Type B pancreatic cell (in vitro differentiated cells): ENCODE measurements at regions not wholly inside any gene's neighbourhood (a gene's known extent, or its start where the extent isn't known, plus 50 kb on each side); places are given as distances from the start of the nearest gene placed in this dataset.

Experiments
- DNase-seq: peaks from one replicate; pipeline ENCODE4 v3.0.0; 2021; ENCODE audit warnings: mixed read lengths; ENCODE audit not compliant: unreplicated experiment; ENCODE audit errors: extremely low spot score
- H3K27ac Mint-ChIP-seq: 2 replicates; pipeline ENCODE4 v1.8.0; 2021; ENCODE audit warnings: mild to moderate bottlenecking, mixed read lengths
- H3K27me3 Mint-ChIP-seq: 2 replicates; pipeline ENCODE4 v1.8.0; 2021; ENCODE audit warnings: mixed read lengths
- H3K36me3 Mint-ChIP-seq: 2 replicates; pipeline ENCODE4 v1.8.0; 2021; ENCODE audit warnings: mixed read lengths
- H3K4me1 Mint-ChIP-seq: one replicate; pipeline ENCODE4 v1.8.0; 2021; ENCODE audit warnings: mixed read lengths; ENCODE audit not compliant: unreplicated experiment
- H3K4me3 Mint-ChIP-seq: 2 replicates; pipeline ENCODE4 v1.8.0; 2021; ENCODE audit warnings: mild to moderate bottlenecking, mixed read lengths
- H3K9me3 Mint-ChIP-seq: 2 replicates; pipeline ENCODE4 v1.8.0; 2021; ENCODE audit warnings: mixed read lengths
- TF ChIP-seq, protein P1 (sequence below): fragments of 200-600 bp; sonication (generic); conservative IDR thresholded peaks from 2 replicates; pipeline ENCODE4 v1.5.0; 2021; ENCODE audit warnings: antibody characterized with exemption, mild to moderate bottlenecking

DNA sequence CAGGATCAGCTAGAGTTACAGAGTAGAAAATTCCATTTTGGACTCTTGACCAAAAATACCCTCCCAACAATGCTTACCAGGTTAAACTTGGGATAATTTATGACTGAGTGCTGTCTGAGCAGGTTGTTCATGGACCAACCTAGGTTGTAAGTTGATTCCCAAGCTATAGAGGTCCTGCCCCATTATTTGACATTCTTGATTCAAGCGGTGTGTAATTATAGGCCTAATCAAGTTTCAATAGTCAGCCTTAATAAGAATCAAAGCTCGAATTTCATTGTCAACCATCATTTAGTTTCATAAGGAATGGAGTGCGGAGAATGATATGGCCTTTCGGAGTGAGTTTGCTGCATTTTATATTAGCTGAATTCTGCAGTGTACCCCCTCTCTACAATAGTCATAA, 152.8 kb upstream of the FIGN start:
- H3K9me3 Mint-ChIP-seq: peaks cover 7% of the 10 kb centered on the region
- TF ChIP-seq, protein P1, sequence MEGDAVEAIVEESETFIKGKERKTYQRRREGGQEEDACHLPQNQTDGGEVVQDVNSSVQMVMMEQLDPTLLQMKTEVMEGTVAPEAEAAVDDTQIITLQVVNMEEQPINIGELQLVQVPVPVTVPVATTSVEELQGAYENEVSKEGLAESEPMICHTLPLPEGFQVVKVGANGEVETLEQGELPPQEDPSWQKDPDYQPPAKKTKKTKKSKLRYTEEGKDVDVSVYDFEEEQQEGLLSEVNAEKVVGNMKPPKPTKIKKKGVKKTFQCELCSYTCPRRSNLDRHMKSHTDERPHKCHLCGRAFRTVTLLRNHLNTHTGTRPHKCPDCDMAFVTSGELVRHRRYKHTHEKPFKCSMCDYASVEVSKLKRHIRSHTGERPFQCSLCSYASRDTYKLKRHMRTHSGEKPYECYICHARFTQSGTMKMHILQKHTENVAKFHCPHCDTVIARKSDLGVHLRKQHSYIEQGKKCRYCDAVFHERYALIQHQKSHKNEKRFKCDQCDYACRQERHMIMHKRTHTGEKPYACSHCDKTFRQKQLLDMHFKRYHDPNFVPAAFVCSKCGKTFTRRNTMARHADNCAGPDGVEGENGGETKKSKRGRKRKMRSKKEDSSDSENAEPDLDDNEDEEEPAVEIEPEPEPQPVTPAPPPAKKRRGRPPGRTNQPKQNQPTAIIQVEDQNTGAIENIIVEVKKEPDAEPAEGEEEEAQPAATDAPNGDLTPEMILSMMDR: no peak
- H3K36me3 Mint-ChIP-seq: no peaks in the 10 kb centered on the region
- H3K27ac Mint-ChIP-seq: no peak overlapping the region
- no peak overlapping the region for H3K4me3 Mint-ChIP-seq
- no peak for DNase-seq
- no peaks in the 10 kb centered on the region for H3K27me3 Mint-ChIP-seq
- H3K4me1 Mint-ChIP-seq: peaks cover 4% of the 10 kb centered on the region

- H3K27me3 Mint-ChIP-seq: no peaks in the 10 kb centered on the region
- peaks cover 4% of the 10 kb centered on the region for H3K4me1 Mint-ChIP-seq
- no peaks in the 10 kb centered on the region for H3K36me3 Mint-ChIP-seq
- no peak for DNase-seq
- H3K4me3 Mint-ChIP-seq: no peak overlapping the region
- H3K9me3 Mint-ChIP-seq: no peaks in the 10 kb centered on the region
- no peak overlapping the region for H3K27ac Mint-ChIP-seq
- TF ChIP-seq, protein P1: peak; percentile 73
Measured at GRCh38 chr2:163887182-163887581, 151.4 kb upstream of the FIGN start.

DNA sequence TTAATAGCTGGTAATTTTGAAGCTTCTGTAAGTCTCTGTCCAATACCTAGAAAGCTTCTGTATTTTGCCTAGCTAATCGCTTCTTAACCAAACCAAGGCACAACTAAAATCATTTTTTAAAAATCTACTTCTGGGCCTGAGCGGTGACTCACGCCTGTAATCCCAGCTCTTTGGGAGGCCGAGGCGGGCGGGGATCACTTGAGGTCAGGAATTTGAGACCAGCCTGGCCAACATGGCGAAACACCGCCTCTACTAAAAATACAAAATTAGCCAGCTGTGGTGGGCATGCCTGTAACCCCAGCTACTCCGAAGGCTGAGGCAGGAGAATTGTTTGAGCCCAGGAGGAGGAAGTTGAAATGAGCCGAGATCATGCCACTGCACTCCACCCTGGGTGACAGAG, 148.6 kb upstream of the FIGN start:
- Mint-ChIP-seq H3K27ac (no peak overlapping the region), H3K9me3 (no peaks in the 10 kb centered on the region), H3K27me3 (no peaks in the 10 kb centered on the region), H3K4me3 (no peak overlapping the region), H3K4me1 (peaks cover 4% of the 10 kb centered on the region), H3K36me3 (no peaks in the 10 kb centered on the region)
- TF ChIP-seq, protein P1: no peak
- no peak for DNase-seq

- peaks cover 5% of the 10 kb centered on the region for H3K4me1 Mint-ChIP-seq
- TF ChIP-seq, protein P1: peak; percentile 66
- no peak overlapping the region for H3K4me3 Mint-ChIP-seq
- H3K9me3 Mint-ChIP-seq: peaks cover 3% of the 10 kb centered on the region
- H3K27ac Mint-ChIP-seq: no peak overlapping the region
- no peaks in the 10 kb centered on the region for H3K27me3 Mint-ChIP-seq
- no peak for DNase-seq
- H3K36me3 Mint-ChIP-seq: peaks cover 5% of the 10 kb centered on the region
Measured at GRCh38 chr2:163878718-163879117, 142.9 kb upstream of the FIGN start.

DNA sequence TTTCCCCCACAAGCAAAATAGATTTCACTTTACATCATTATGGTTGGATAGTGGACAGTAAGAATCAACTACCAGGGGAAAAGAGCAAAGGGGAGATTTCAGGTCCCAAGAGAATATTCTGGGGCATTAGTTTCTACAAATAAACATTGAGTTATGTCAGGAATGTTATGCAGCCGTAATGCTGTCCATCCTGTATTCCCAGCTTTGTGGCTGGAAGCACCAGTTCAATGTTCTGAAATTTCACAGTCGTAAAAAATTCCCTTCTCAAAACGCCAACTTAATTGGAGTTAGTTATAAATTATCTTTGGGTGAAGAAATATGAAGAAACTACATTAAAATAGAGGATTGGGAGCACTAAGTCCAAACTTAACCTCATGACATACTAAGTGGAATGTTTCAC, 141.5 kb upstream of the FIGN start:
- no peak overlapping the region for H3K4me3 Mint-ChIP-seq
- no peak for DNase-seq
- peaks cover 3% of the 10 kb centered on the region for H3K9me3 Mint-ChIP-seq
- TF ChIP-seq, protein P1: no peak
- peaks cover 5% of the 10 kb centered on the region for H3K4me1 Mint-ChIP-seq
- no peak overlapping the region for H3K27ac Mint-ChIP-seq
- peaks cover 5% of the 10 kb centered on the region for H3K36me3 Mint-ChIP-seq
- no peaks in the 10 kb centered on the region for H3K27me3 Mint-ChIP-seq

DNA sequence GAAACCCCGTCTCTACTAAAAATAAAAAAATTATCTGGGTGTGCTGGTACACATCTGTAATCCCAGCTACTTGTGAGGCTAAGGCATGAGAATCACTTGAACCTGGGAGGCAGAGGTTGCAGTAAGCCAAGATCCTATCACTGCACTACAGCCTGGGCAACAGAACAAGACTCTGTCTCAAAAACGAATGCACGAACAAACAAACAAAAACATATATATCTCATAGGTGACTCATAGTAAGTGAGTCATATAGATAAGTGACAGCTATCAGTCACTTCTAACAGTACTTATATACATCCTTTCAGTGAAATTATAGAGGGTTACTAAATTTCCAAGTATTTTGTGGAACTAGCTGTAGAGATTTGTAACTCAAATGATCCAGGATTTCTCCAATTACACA, 127.3 kb upstream of the FIGN start:
- H3K9me3 Mint-ChIP-seq: peaks cover 4% of the 10 kb centered on the region
- no peaks in the 10 kb centered on the region for H3K27me3 Mint-ChIP-seq
- TF ChIP-seq, protein P1: no peak
- no peaks in the 10 kb centered on the region for H3K4me1 Mint-ChIP-seq
- no peak overlapping the region for H3K27ac Mint-ChIP-seq
- H3K36me3 Mint-ChIP-seq: no peaks in the 10 kb centered on the region
- no peak overlapping the region for H3K4me3 Mint-ChIP-seq
- DNase-seq: no peak
